NT2/D1 (cell line): ENCODE measurements at regions not wholly inside any gene's neighbourhood (a gene's known extent, or its start where the extent isn't known, plus 50 kb on each side); places are given as distances from the start of the nearest gene placed in this dataset.

Experiments
- YY1 ChIP-seq: IDR thresholded peaks from 2 replicates; pipeline ENCODE4 v1.6.1; 2011; ENCODE audit not compliant: insufficient read length, insufficient read depth
- ZNF274 ChIP-seq: IDR thresholded peaks from 2 replicates; pipeline ENCODE4 v1.6.1; 2011; ENCODE audit warnings: mild to moderate bottlenecking, low read depth, low read length

DNA sequence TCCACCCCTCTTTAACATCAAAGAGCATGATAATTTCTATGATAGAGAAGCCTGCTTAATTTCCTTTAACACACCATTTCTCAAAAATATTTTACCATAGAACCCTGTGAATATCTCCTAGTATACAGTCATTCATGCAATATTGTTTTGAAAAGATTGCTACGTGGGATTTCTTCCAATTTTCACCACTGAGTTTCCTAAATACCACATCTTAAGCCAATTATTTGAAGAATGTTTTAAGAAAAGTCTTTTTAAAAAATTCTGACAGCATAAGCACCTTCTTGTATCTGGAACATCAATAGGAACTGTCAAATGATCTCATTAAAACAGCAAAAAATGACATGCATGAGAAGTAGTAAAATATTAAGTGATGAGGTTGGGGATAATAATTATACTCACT is 1126.7 kb downstream of the TUSC7 start:
- TF ChIP-seq ZNF274, result no peak
- no peak for TF ChIP-seq YY1
